LHCN-M2 (cell line): ENCODE measurements at regions not wholly inside any gene's neighbourhood (a gene's known extent, or its start where the extent isn't known, plus 50 kb on each side); places are given as distances from the start of the nearest gene placed in this dataset.
"Not testable (repeated sequence)": the region's sequence is repeated elsewhere in the genome, so short reads cannot be mapped to it uniquely, and the experiment has no call there.

ENCODE experiments used
- DNase-seq: peaks from one replicate; pipeline ENCODE4 v3.0.0-alpha.2; 2012; ENCODE audit warnings: low read depth

DNA sequence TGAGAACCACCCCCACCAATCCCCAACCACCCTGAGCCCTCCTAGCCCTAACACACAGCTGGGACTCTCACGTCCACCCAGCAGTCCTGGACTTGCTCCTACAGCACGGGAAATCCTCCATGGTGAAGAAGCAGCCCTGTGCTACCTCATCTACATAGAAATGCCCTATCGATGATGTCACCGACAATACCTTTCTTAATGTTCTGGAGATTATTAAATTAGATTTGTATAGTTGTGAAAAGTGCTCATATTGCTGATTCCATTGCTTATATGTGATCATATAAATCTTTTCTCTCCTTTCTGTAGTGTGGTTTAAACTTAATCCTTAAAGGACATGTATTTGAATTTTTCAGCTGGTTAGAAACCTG lies 97.1 kb downstream of the PPIAL4G start:
- DNase-seq, result not testable (repeated sequence)

DNA sequence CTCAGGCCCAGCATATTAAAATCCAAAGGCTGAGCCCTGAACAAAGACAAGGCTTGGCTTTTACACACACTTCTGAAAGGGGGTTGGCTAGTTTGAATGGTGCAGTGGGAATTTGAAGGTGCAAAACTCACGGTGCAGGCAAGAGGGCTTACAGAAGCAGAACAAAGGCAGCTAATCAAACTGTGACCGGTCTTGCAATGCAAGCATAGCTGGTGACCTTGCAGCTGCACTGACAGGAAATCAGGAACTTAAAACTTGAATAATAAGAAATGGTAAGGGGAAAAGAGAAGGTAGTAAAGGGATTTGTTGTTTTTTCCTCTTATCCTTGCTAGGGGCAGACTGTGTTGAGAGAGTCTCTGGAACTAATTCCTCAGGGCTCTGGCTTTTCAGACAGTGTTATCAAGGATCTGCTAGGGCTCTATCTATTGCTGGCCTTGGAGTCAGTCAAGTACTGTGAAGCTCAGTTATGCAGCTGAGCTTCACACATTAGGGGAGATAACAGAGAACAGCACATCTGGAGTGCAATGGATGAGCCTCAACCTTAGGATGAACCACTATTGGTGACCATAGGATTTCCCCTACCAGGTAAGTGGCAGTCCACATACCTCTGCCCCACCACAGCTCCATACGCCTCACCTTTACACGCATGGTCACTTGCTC lies 97.6 kb downstream of the PPIAL4G start:
- DNase-seq, result no peak

DNA sequence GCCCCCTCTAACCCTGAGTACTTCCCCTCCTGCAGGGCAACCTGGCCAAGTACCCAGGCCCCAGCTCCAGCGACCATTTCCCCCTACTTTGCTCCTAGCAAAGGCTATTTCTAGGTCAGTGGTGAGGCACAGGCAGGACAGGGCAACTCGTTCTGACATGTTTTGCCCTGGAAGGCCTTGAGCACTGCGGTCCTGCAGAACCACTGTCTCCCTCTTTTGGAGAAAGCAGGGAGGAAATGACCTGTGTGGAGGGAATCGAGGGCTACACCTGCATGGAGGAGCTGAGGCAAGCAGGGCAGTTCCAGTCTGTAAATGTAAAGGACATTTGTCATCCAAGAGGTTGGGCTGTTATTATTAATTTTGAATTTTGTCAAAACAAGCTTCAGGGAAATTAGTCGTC lies 99.1 kb downstream of the PPIAL4G start:
- DNase-seq, result no peak

DNA sequence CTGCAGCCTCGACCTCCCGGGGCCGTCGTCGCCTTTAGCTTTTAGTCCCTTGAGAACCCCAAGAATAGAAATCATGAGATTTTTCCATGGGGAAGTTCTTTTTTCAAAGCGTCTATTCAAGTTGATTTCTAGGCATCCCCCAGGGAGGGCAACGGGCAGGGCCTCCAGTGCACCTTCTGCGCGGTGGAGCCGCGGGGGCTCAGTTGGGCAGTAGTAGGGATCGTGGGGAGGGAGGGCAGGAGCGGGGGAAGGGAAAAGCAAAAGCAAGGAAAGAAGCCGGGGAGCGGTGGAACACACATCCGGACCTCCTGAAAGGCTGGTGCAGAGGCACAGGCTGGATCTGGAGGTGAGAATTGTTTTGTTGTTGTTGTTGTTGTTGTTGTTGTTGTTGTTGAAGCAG lies 103.4 kb downstream of the PPIAL4G start:
- DNase-seq, result no peak

DNA sequence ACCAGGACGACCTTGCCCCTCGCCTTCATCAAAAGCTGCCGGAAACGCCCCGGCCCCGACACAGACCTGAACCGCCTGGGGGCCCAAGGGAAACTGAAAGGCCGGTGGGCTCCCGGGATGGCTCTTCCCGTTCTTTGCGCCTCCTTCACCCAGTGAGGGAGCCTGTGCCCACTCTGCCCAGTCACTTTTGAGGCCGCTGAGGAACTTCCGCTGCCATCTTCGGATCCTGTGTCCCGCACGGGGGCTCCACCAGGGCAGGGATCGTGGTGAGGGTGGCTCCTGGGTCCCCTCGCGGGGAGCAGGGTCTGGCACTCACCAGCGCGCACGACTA lies 104.0 kb downstream of the PPIAL4G start:
- no peak for DNase-seq

DNA sequence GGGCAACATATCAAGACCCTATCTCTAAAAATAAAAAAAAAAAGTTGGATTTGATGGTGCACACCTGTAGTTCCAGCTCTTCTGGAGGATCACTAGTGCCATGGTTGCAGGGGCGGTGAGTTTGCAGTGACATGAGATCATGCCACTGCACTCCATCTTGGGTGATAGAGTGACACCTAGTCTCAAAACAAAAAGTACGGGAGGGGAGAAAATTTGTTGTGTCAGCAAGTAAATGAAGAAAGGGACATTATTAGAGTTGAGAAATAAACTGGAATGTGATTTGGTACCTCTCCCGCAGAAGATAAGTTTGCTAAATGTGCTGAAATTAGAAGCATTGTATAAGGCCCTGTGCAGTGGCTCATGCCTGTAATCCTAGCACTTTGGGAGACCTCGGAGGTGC lies 105.1 kb downstream of the PPIAL4G start:
- not testable (repeated sequence) for DNase-seq

DNA sequence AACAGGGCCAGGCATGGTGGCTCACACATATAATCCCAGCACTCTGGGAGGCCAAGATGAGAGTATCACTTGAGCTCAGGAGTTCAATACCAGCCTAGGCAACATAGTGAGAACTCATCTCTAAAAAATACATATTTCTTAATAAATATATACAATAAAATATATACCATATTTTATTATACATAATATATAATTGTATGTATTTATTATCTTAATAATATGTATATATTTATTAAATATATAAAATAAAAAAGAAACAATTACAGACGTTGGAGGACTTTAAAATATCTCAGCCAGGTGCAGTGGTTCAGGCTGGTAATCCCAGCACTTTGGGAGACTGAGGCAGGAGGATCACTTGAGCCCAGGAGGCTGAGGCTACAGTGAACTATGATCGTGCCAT lies 106.1 kb downstream of the PPIAL4G start:
- not testable (repeated sequence) for DNase-seq

DNA sequence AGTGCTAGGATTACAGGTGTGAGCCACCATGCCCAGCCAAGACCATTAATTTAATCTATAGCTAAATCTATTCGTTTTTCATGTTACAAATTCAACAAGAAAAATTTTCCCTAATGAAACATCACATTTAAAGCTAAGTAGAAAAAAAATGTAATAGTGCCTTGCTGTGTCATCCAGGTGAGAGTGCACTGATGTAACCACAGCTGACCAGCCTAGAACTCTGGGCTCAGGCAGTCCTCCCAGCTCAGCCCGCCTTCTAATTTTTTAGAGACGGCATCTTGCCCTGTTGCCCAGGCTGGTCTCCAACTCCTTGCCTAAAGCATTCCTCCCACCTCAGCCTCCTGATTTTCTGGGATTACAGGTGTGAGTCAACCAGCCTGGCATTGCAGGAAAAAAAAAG lies 109.0 kb downstream of the PPIAL4G start:
- no peak for DNase-seq

DNA sequence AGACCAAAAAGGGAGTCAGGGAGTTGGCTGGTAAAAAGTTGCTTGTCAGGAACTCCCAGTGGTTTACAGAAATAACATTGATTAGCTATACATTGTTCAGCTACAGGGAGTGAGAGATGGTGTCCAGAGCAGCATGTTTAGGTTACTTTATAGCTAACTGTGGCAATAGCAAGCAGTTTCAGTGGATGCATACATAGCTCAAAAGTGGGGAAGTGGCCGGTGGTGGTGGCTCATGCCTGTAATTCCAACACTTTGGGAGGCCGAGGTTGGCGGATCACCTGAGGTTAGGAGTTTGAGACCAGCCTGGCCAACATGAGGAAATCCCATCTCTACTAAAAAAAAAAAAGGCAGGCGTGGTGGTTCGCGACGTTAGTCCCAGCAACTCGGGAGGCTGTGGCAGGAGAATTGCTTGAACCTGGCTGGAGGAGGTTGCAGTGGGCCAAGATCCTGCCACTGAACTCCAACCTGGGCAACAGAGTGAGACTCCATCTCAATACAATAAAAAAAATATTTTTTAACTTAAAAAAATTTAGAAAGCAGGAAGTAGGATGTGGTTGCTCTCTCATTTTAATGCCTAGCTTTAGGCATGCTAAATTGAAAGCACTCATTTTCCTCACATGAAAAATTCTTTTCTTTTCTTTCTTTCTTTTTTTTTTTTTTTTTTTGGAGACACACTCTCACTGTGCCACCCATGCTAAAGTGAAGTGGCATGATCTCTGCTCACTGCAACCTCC lies 109.7 kb downstream of the PPIAL4G start:
- DNase-seq, result no peak

DNA sequence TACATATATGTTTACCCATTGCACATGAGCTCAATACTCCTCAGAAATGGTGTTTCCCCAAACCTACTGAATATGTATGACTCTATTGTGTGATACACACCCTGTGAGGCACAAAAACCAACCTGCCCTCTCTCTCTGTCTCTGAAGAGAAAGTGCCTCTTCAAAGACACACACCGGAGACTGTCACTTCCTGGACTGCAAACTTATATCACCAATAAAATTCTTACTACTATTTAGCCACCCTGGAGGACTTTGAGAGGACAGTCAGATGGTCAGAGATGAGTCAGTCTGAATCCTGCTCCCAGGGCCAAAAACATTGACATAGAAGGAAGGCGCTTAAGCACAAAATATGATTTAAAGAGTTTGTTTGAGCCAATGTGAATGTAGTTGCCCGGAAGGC lies 110.4 kb downstream of the PPIAL4G start:
- DNase-seq, result peak; percentile 46

DNA sequence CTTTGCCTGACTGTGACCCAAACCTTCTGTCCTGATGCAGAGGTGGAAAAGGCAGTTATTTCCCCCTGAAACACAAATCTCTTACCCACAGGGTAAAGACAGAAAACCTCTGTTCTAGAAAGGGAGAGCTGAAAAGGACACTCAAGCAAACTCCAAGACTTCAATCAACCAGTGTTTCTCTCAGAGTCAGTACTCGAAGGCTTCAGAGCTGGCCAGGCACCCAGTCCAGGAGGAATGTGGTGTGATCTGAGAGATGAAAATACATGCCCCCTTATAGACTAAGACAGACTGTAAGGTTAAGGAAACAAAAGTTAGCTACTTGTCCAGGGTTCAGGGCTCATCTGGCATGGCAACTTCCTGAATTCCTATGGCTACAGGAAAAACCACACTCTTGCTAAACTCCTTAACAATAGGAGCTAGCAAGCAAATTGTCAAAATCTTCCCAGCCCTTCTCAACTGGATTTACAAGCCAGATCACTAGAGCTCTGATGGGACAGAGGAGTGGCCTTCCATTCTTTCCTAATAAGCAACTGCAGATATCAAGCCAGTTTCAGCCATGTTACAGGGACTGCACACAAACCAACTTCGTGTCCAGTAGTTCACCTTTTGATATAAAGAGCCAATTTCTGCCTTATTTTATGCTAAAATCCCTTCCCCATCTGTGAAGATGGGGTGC lies 110.9 kb downstream of the PPIAL4G start:
- peak; percentile 33 for DNase-seq

DNA sequence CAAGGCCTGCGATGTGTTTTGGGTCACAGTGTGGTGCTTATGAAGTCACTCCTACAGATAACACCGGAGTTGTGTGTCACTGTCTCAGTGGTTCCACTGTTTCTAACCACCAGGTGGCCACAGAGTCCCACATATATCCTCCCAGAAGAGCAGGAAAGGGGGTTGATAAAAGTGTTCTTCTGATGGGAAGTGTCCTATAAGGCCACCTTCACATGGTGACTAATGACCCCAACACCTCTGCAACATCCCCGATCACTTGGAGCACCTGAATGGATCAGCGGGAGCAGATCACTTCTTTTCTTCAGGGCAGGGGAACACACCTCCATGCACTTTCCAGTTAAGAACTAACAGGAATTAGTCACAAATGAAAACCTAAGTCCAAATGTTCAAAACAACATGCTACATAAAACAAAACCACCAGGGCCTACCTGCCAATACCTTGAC lies 111.5 kb downstream of the PPIAL4G start:
- DNase-seq, result peak; percentile 71

DNA sequence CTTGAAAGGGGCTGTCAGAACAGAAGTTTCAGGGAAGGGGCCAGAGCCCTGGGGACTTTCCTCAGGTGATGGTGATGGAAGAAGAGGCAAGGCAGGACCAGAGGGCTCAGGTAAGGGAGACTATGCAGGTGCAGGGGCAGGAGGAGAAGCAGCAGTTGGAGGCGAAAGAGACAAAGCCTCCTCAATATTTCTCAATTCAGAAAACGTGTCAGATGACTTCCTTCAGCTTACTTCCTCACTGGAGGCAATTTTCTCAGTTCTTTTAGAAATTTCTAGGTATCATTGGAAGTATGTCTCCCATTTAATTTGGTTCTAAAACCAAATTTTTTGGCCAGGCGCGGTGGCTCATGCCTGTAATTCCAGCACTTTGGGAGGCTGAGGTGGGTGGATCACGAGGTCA lies 112.4 kb downstream of the PPIAL4G start:
- DNase-seq, result not testable (repeated sequence)

DNA sequence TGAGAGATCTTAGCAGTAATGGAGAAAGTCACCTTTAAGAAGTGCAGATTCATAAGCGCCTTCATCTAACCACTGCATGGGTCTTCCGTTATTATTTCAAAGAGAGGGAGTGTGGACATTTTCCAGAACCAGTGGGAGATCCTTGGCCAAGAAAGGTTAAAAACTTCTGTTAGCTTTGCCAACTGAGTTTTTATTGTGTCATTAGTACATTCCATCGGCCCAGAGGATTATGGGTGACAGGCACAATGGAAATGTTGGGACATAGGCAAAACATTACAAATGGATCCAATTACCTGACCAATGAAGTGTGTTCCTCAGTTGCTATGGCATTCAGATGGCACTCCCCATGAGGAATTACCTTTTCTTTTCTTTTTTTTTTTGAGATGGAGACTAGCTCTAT lies 115.5 kb downstream of the PPIAL4G start:
- no peak for DNase-seq

DNA sequence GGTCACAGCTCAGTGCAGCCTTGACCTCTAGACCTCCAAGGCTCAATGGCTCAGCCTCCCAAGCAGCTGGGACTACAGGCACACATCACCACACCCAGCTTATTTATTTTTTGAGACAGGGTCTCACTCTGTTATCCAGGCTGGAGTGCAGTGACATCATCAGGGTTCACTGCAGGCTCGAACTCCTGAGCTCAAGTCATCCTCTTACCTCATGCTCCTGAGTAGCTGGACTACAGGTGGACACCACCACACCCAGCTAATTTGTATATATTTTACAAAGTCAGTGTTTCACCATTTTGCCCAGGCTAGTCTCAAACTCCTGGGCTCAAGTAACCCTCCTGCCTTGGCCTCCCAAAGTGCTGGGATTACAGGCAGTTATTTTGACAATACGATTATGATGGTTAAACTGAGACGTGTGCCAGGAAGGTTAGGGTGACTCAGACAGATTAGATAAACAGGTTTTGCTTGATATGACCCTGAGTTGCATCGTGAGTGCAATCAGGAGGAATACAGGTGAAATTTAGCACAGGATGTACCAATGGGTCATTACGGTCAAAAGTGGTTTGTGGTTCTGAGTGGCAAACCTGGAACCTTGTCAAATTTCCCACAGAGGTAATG lies 116.9 kb downstream of the PPIAL4G start:
- DNase-seq, result not testable (repeated sequence)

DNA sequence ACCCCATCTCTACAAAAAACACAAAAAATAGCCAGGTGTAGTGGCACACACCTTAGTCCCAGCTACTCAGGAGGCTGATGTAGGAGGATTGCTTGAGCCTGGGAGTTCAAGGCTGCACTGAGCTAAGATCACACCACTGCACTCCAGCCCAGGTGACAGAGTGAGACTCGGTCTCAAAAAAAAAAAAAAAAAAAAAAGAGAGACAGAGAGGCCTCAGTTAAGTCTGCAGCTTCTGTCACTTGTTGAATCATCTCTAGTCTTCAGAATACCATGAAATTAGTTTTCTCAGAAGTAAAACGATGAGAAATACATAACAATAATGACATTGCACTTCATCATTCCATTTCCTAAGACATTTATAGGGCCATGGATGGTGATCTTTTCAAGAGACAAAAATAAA lies 118.0 kb downstream of the PPIAL4G start:
- DNase-seq, result not testable (repeated sequence)

DNA sequence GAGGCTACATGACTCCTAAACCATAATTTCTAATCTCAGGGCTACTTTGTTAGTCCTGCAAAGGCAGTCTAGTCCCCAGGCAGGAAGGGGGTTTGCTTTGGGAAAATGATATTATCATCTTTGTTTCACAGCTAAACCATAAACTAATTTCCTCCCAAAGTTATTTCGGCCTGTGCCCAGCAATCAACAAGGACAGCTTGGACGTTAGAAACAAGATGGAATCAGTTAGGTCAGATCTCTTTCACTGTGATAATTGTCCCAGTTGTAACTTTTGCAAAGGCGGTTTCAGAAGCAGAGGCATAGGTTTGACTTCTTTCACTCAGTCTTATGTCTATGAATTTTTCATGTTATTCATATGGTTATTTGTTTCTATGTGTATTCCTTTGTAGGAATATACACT lies 119.1 kb downstream of the PPIAL4G start:
- not testable (repeated sequence) for DNase-seq

DNA sequence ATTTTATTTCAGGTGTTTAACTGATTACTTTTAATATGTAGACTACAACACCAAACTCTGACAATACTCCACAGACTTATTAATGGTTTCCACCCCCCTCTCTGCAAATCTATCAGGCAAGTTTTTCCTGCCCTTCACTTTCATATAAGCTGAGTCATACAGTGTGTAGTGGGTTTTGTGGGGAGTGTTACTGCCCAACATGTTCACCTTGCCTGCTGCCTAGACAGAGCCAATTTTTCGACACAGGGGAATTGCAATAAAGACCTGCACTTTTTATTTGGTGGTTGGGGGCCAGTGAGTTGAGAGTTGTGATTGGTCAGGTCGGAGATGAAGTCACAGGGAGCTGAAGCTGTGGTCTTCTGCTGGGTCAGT lies 119.7 kb downstream of the PPIAL4G start:
- no peak for DNase-seq

DNA sequence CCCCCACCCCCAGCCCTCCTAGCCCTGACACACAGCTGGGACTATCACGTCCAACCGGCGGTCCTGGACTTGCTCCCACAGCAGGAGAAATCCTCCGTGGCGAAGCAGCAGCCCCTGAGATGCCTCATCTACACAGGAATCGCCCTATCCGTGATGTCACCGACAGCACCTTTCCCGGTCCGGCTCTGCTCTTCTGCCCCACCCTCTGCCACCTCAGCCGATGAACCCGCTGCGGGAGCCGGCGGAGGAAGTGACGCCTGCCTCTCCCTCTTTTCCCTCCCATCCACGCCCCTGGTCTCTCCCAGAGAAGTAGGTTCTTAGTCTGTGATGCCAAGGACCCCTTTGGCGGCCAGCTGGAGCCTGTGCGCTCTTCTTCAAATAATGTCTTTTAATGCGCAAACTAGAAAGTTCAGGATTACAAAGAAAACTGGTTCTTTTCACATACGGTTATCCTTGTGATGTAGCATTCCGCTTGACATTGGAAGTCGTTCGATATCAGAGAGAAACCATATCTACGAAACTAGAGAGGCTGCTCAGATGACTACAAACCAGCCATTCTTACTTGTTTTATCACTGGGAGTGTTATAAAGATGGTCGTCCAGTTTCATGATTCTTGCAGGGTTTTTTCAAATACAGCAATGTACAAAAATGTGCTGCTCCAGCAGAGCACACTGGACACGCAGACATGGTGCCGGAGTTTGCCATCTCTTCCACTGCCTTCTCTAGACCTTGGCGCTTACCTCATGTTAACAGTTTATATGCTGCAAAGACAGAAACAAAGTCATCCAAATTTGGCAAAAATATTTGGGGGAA lies 120.3 kb downstream of the PPIAL4G start:
- DNase-seq, result no peak

DNA sequence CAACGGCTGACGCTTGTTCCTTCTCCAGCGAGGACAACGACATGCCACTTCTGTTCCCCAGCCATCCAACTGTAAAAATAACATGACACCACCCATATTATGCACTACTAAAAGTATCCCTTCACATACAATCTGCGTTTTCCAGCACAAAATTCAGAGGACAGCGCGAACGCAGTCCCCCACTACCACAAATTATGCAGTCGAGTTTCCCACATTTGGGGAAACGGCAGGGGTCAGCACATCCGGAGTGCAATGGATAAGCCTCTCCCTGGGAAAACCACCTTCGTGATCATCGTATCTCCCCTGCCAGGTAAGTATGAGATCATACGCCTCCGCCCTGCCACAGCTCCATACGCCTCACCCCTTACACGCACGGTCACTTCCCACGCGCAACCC lies 120.9 kb downstream of the PPIAL4G start:
- no peak for DNase-seq

DNA sequence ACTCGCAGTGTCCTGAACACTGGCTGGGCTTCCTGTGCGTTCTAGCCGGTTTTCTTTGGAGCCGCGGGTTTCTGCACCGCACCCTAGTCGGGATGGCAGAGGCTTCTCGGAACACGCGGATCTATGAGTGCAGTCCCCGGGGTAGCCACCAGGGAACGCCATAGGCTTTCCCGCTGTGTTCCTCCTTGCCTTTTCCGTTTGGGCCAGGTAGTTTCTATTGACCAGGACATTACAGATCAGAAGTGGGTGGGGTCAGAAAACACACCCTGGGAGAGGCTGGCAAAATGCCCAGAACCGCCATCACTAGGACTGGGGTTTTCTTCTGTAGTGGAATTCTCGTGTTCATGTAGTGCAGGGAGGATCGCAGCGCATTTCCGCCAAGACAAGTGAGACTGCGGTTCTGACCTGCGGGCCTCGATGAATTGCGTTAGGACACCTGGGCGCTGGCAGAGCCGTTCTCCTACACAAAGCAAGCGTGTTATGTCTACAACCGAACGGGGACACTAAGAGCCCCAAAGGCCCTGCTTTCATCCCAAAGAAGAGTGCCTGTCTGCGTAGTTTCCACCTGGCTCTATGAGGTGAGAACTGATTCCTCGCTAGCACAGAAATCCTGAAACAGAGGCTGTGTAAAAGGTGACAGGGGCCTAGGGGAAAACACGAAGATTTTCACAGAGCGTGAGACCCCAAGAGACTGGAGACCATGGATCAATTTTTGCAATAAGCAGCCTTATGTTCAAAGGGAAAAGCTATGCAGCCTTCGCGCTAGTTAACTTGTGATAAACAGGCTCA lies 121.5 kb downstream of the PPIAL4G start:
- DNase-seq, result peak; percentile 40
